CD14-positive monocyte (primary cell): ENCODE measurements at regions not wholly inside any gene's neighbourhood (a gene's known extent, or its start where the extent isn't known, plus 50 kb on each side); places are given as distances from the start of the nearest gene placed in this dataset.

Experiments used
- DNase-seq, 3 donors: peaks; one replicate each; pipeline ENCODE4 v3.0.0-alpha.2; 2011 to 2022
- H2AFZ ChIP-seq: 2 replicates; pipeline ENCODE4 v1.6.0; 2012; ENCODE audit warnings: mild to moderate bottlenecking, low read depth, low read length, inconsistent platforms; ENCODE audit not compliant: insufficient read depth, poor library complexity, severe bottlenecking
- H3K27ac ChIP-seq, 2 donors: 1 replicate in 1 of 2; 2 replicates in 1 of 2; pipeline ENCODE4 v1.5.1; 2012 to 2013; ENCODE audit warnings: low read length in 2 of 2, control low read depth in 1 of 2, inconsistent platforms in 1 of 2, low read depth in 1 of 2, mild to moderate bottlenecking in 1 of 2
- H3K27me3 ChIP-seq, 2 donors: one replicate each; pipeline versions ENCODE4 v1.6.0 to v1.6.1; 2011 to 2013; ENCODE audit warnings: low read length in 2 of 2; ENCODE audit not compliant: control insufficient read depth in 2 of 2, insufficient read depth in 2 of 2
- H3K36me3 ChIP-seq, 2 donors: replicated peaks in 1 of 2; 1 replicate in 1 of 2; 2 replicates in 1 of 2; pipeline versions ENCODE4 v1.5.1 to v1.6.1; 2012 to 2013; ENCODE audit warnings: low read length in 2 of 2, control low read depth in 1 of 2, inconsistent platforms in 1 of 2, mild to moderate bottlenecking in 1 of 2; ENCODE audit not compliant: insufficient read depth in 2 of 2, control insufficient read depth in 1 of 2
- H3K4me1 ChIP-seq, 2 donors: 1 replicate in 1 of 2; 2 replicates in 1 of 2; pipeline versions ENCODE4 v1.5.1 to v1.6.1; 2012 to 2013; ENCODE audit warnings: low read length in 2 of 2, control low read depth in 1 of 2, inconsistent platforms in 1 of 2, mild to moderate bottlenecking in 1 of 2, moderate library complexity in 1 of 2; ENCODE audit not compliant: insufficient read depth in 2 of 2, control insufficient read depth in 1 of 2
- H3K4me2 ChIP-seq: replicated peaks from 2 replicates; pipeline ENCODE3; 2012; ENCODE audit warnings: low read length, moderate library complexity, mild to moderate bottlenecking; ENCODE audit not compliant: poor library complexity, severe bottlenecking; ENCODE audit errors: extremely low read depth
- H3K4me3 ChIP-seq, 3 experiments: fragments of 200-600 bp in 1 of 3; sonication (generic) in 1 of 3; replicated peaks in 1 of 3; 1 replicate in 2 of 3; 2 replicates in 1 of 3; pipeline ENCODE4 v1.5.1; 2011 to 2013; ENCODE audit warnings: low read length in 3 of 3, mild to moderate bottlenecking in 3 of 3, control low read depth in 2 of 3, low read depth in 2 of 3, inconsistent platforms in 1 of 3, moderate library complexity in 1 of 3
- H3K79me2 ChIP-seq: 2 replicates; pipeline ENCODE4 v1.6.0; 2012; ENCODE audit warnings: mild to moderate bottlenecking, control low read depth, inconsistent platforms, low read length, moderate library complexity; ENCODE audit not compliant: insufficient read depth
- H3K9ac ChIP-seq: 2 replicates; pipeline ENCODE4 v1.6.0; 2017; ENCODE audit warnings: low read length, mild to moderate bottlenecking; ENCODE audit not compliant: insufficient read depth, poor library complexity, severe bottlenecking
- H3K9me3 ChIP-seq, 2 donors: replicated peaks in 1 of 2; 1 replicate in 1 of 2; 2 replicates in 1 of 2; pipeline versions ENCODE4 v1.5.1 to v1.6.1; 2012 to 2013; ENCODE audit warnings: low read length in 2 of 2, control low read depth in 1 of 2; ENCODE audit not compliant: control insufficient read depth in 1 of 2, insufficient read depth in 1 of 2
- H4K20me1 ChIP-seq: 2 replicates; pipeline ENCODE4 v1.6.0; 2012; ENCODE audit warnings: mild to moderate bottlenecking, low read length, control low read depth, moderate library complexity; ENCODE audit not compliant: insufficient read depth
- H3K27ac Mint-ChIP-seq, 7 donors: one replicate each; pipeline ENCODE4 v1.8.0; 2020; ENCODE audit warnings: mild to moderate bottlenecking in 7 of 7, mixed read lengths in 7 of 7, moderate library complexity in 6 of 7, inconsistent platforms in 2 of 7
- H3K27me3 Mint-ChIP-seq, 3 donors: one replicate each; pipeline ENCODE4 v1.8.0; 2021 to 2022; ENCODE audit warnings: low read depth in 3 of 3, mild to moderate bottlenecking in 3 of 3, mixed read lengths in 3 of 3, moderate library complexity in 3 of 3, inconsistent platforms in 1 of 3
- H3K36me3 Mint-ChIP-seq, 2 donors: one replicate each; pipeline ENCODE4 v1.8.0; 2020; ENCODE audit warnings: mixed read lengths in 2 of 2, inconsistent platforms in 1 of 2, mild to moderate bottlenecking in 1 of 2
- H3K4me1 Mint-ChIP-seq: one replicate; pipeline ENCODE4 v1.8.0; 2020; ENCODE audit warnings: mild to moderate bottlenecking, mixed read lengths
- H3K4me3 Mint-ChIP-seq, 2 donors: one replicate each; pipeline ENCODE4 v1.8.0; 2020; ENCODE audit warnings: mild to moderate bottlenecking in 2 of 2, mixed read lengths in 2 of 2, moderate library complexity in 1 of 2
- H3K9me3 Mint-ChIP-seq, 7 donors: one replicate each; pipeline ENCODE4 v1.8.0; 2020 to 2022; ENCODE audit warnings: mixed read lengths in 7 of 7, mild to moderate bottlenecking in 6 of 7, moderate library complexity in 6 of 7, inconsistent platforms in 2 of 7
- WGBS: methylation state at CpG from one replicate; pipeline ENCODE4 v1.1.5; 2013; ENCODE audit warnings: missing lambda C conversion rate; ENCODE audit not compliant: insufficient coverage; 5-methylcytosine and 5-hydroxymethylcytosine counted together
- intact Hi-C, 2 donors: fragments of 100-400 bp; cut with micrococcal nuclease; formaldehyde crosslinking; loops; one replicate each; pipeline versions ENCODE4 v1.15.0 to v1.15.1; 2023
- TF ChIP-seq, protein P1 (sequence below): fragments of 200-600 bp; IDR thresholded peaks from one replicate; pipeline ENCODE4 v1.8.0; 2022; ENCODE audit warnings: antibody characterized with exemption, mild to moderate bottlenecking

DNA sequence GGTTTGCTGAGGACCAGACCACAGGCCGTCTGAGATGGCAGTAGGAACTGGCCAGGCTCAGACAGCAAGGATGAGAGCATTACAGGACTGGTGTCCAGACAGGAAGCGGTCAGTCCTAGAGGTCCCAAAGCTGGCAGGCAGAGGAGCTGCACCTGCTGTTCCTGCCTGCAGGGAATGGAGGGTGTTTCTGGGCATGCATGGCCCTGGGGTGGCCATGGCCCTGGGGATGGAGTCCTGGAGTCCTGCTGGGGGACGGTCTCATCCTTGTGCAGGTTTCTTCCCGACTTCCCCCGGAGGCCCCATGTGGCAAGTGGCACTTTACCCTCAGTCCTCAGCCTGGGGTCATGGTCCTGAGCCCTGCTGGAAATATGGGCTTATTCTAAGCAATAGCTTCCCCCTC lies 274.9 kb upstream of the ADARB2 start:
- Mint-ChIP-seq H3K4me1 (no peaks in the 10 kb centered on the region), H3K27ac (no peak overlapping the region), H3K9me3 (peaks cover 0 to 4% (median 0%) of the 10 kb centered on the region in 7 donors), H3K36me3 (no peaks in the 10 kb centered on the region), H3K4me3 (no peak overlapping the region), H3K27me3 (peaks cover 0 to 3% (median 1%) of the 10 kb centered on the region in 3 donors)
- TF ChIP-seq, protein P1, sequence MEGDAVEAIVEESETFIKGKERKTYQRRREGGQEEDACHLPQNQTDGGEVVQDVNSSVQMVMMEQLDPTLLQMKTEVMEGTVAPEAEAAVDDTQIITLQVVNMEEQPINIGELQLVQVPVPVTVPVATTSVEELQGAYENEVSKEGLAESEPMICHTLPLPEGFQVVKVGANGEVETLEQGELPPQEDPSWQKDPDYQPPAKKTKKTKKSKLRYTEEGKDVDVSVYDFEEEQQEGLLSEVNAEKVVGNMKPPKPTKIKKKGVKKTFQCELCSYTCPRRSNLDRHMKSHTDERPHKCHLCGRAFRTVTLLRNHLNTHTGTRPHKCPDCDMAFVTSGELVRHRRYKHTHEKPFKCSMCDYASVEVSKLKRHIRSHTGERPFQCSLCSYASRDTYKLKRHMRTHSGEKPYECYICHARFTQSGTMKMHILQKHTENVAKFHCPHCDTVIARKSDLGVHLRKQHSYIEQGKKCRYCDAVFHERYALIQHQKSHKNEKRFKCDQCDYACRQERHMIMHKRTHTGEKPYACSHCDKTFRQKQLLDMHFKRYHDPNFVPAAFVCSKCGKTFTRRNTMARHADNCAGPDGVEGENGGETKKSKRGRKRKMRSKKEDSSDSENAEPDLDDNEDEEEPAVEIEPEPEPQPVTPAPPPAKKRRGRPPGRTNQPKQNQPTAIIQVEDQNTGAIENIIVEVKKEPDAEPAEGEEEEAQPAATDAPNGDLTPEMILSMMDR, result no peak
- no peak overlapping the region for H3K27ac ChIP-seq
- H2AFZ ChIP-seq, result no peak overlapping the region
- no peaks in the 10 kb centered on the region for H3K79me2 ChIP-seq
- H3K4me2 ChIP-seq, result no peak overlapping the region
- H3K4me1 ChIP-seq, result no peaks in the 10 kb centered on the region
- H3K9me3 ChIP-seq, result no peaks in the 10 kb centered on the region
- H3K27me3 ChIP-seq, result no peaks in the 10 kb centered on the region
- no peak for DNase-seq
- no peaks in the 10 kb centered on the region for H4K20me1 ChIP-seq
- H3K4me3 ChIP-seq, result no peak overlapping the region
- H3K36me3 ChIP-seq, result no peaks in the 10 kb centered on the region
- 94% methylated on average over 5 of the region's 5 CpGs for WGBS
- no peak overlapping the region for H3K9ac ChIP-seq
- intact Hi-C loops, result no loop called here

DNA sequence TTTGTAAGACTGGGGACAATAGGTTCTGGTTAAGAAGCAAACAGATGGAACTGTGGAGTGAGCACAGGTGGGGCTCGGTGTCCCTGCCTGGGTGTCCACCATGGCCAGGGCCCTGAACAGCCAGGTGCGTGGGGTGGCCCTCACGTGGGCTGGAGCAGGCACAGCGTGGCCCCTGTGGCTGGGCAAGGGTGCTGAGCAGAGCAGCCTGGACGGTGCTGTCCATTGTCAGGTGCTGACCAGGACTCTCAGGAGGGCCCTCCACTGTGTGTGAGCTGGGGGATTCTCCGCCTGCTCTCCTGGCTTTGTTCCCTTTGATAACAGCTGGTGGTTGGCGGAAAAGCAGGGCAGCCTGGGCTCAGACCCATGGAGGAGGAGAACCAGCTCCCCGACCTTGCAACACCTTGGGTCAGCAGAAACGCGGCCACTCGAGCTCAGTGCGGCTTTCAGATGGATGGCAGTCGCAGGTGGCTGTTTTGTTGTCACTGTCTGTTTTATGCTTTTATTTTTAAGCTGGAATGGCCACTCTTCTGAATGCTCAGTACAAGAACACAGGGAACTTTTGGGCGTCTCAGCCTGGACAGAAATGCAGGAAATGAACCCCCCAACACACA lies 273.9 kb upstream of the ADARB2 start:
- Histone ChIP-seq H3K36me3 (no peaks in the 10 kb centered on the region), H3K4me1 (no peaks in the 10 kb centered on the region), H3K27me3 (no peaks in the 10 kb centered on the region), H2AFZ (no peak overlapping the region), H3K9ac (no peak overlapping the region), H3K27ac (no peak overlapping the region), H3K4me3 (no peak overlapping the region), H4K20me1 (no peaks in the 10 kb centered on the region), H3K79me2 (no peaks in the 10 kb centered on the region), H3K9me3 (no peaks in the 10 kb centered on the region), H3K4me2 (no peak overlapping the region)
- H3K27me3 Mint-ChIP-seq, result peaks cover 0 to 3% (median 1%) of the 10 kb centered on the region in 3 donors
- intact Hi-C loops, result no loop called here
- 88% methylated on average over 9 of the region's 14 CpGs for WGBS
- H3K4me3 Mint-ChIP-seq, result no peak overlapping the region
- peaks cover 0 to 8% (median 4%) of the 10 kb centered on the region in 7 donors for H3K9me3 Mint-ChIP-seq
- no peak for DNase-seq
- no peak overlapping the region for H3K27ac Mint-ChIP-seq
- TF ChIP-seq, protein P1, result no peak
- no peaks in the 10 kb centered on the region for H3K36me3 Mint-ChIP-seq
- no peaks in the 10 kb centered on the region for H3K4me1 Mint-ChIP-seq
